ENCODE measurements at regions not wholly inside any gene's neighbourhood (a gene's known extent, or its start where the extent isn't known, plus 50 kb on each side); places are given as distances from the start of the nearest gene placed in this dataset.

- Histone ChIP-seq H3K4me1 (ENCODE audit: control insufficient read depth, insufficient read depth, low read length) (no peaks in the 10 kb centered on the region), H3K9me3 (ENCODE audit: control insufficient read depth, insufficient read depth, low read length) (peaks cover 5% of the 10 kb centered on the region; the same call in 1 of the 2 replicates), H3K9ac (ENCODE audit: low read depth, low read length) (no peak overlapping the region), H3K27ac (ENCODE audit: low read depth, low read length) (no peak overlapping the region), H3K36me3 (ENCODE audit: control insufficient read depth, insufficient read depth, low read length) (no peaks in the 10 kb centered on the region), H3K27me3 (ENCODE audit: control insufficient read depth, insufficient read depth, low read length) (no peaks in the 10 kb centered on the region), H3K4me3 (ENCODE audit: low read depth, low read length) (no peak overlapping the region)
Observed at GRCh38 chrX:88416002-88416401, 331.0 kb upstream of the CPXCR1 start.

GRCh38 chrX:88416965-88417364, 330.1 kb upstream of the CPXCR1 start:
- H3K9ac ChIP-seq (ENCODE audit: low read depth, low read length): no peak overlapping the region
- peaks cover 5% of the 10 kb centered on the region; the same call in 1 of the 2 replicates for H3K9me3 ChIP-seq (ENCODE audit: control insufficient read depth, insufficient read depth, low read length)
- no peak overlapping the region for H3K4me3 ChIP-seq (ENCODE audit: low read depth, low read length)
- no peaks in the 10 kb centered on the region for H3K36me3 ChIP-seq (ENCODE audit: control insufficient read depth, insufficient read depth, low read length)
- no peak overlapping the region for H3K27ac ChIP-seq (ENCODE audit: low read depth, low read length)
- no peaks in the 10 kb centered on the region for H3K27me3 ChIP-seq (ENCODE audit: control insufficient read depth, insufficient read depth, low read length)
- H3K4me1 ChIP-seq (ENCODE audit: control insufficient read depth, insufficient read depth, low read length): no peaks in the 10 kb centered on the region

GRCh38 chrX:88424071-88424470, 323.0 kb upstream of the CPXCR1 start:
- H3K9me3 ChIP-seq (ENCODE audit: control insufficient read depth, insufficient read depth, low read length): peaks cover 5% of the 10 kb centered on the region; the same call in 1 of the 2 replicates
- no peak overlapping the region for H3K4me3 ChIP-seq (ENCODE audit: low read depth, low read length)
- no peaks in the 10 kb centered on the region for H3K4me1 ChIP-seq (ENCODE audit: control insufficient read depth, insufficient read depth, low read length)
- no peak overlapping the region for H3K9ac ChIP-seq (ENCODE audit: low read depth, low read length)
- no peaks in the 10 kb centered on the region for H3K27me3 ChIP-seq (ENCODE audit: control insufficient read depth, insufficient read depth, low read length)
- no peak overlapping the region for H3K27ac ChIP-seq (ENCODE audit: low read depth, low read length)
- H3K36me3 ChIP-seq (ENCODE audit: control insufficient read depth, insufficient read depth, low read length): no peaks in the 10 kb centered on the region

GRCh38 chrX:88424541-88424940, 322.5 kb upstream of the CPXCR1 start:
- Histone ChIP-seq H3K9me3 (ENCODE audit: control insufficient read depth, insufficient read depth, low read length) (peaks cover 5% of the 10 kb centered on the region; the same call in 1 of the 2 replicates), H3K4me1 (ENCODE audit: control insufficient read depth, insufficient read depth, low read length) (no peaks in the 10 kb centered on the region), H3K9ac (ENCODE audit: low read depth, low read length) (no peak overlapping the region), H3K27ac (ENCODE audit: low read depth, low read length) (no peak overlapping the region), H3K36me3 (ENCODE audit: control insufficient read depth, insufficient read depth, low read length) (no peaks in the 10 kb centered on the region), H3K27me3 (ENCODE audit: control insufficient read depth, insufficient read depth, low read length) (no peaks in the 10 kb centered on the region), H3K4me3 (ENCODE audit: low read depth, low read length) (no peak overlapping the region)

- H3K36me3 ChIP-seq (ENCODE audit: control insufficient read depth, insufficient read depth, low read length): no peaks in the 10 kb centered on the region
- no peak overlapping the region for H3K9ac ChIP-seq (ENCODE audit: low read depth, low read length)
- H3K4me3 ChIP-seq (ENCODE audit: low read depth, low read length): no peak overlapping the region
- H3K9me3 ChIP-seq (ENCODE audit: control insufficient read depth, insufficient read depth, low read length): no peaks in the 10 kb centered on the region
- no peak overlapping the region for H3K27ac ChIP-seq (ENCODE audit: low read depth, low read length)
- no peaks in the 10 kb centered on the region for H3K27me3 ChIP-seq (ENCODE audit: control insufficient read depth, insufficient read depth, low read length)
- H3K4me1 ChIP-seq (ENCODE audit: control insufficient read depth, insufficient read depth, low read length): no peaks in the 10 kb centered on the region
Observed at GRCh38 chrX:88425739-88426138, 321.3 kb upstream of the CPXCR1 start.

- no peaks in the 10 kb centered on the region for H3K27me3 ChIP-seq (ENCODE audit: control insufficient read depth, insufficient read depth, low read length)
- no peak overlapping the region for H3K4me3 ChIP-seq (ENCODE audit: low read depth, low read length)
- H3K9ac ChIP-seq (ENCODE audit: low read depth, low read length): no peak overlapping the region
- H3K36me3 ChIP-seq (ENCODE audit: control insufficient read depth, insufficient read depth, low read length): no peaks in the 10 kb centered on the region
- H3K27ac ChIP-seq (ENCODE audit: low read depth, low read length): no peak overlapping the region
- H3K9me3 ChIP-seq (ENCODE audit: control insufficient read depth, insufficient read depth, low read length): no peaks in the 10 kb centered on the region
- H3K4me1 ChIP-seq (ENCODE audit: control insufficient read depth, insufficient read depth, low read length): no peaks in the 10 kb centered on the region
Observed at GRCh38 chrX:88437563-88437962, 309.5 kb upstream of the CPXCR1 start.

- Histone ChIP-seq H3K27ac (ENCODE audit: low read depth, low read length) (no peak overlapping the region), H3K4me3 (ENCODE audit: low read depth, low read length) (no peak overlapping the region), H3K9me3 (ENCODE audit: control insufficient read depth, insufficient read depth, low read length) (no peaks in the 10 kb centered on the region), H3K9ac (ENCODE audit: low read depth, low read length) (no peak overlapping the region), H3K36me3 (ENCODE audit: control insufficient read depth, insufficient read depth, low read length) (no peaks in the 10 kb centered on the region), H3K27me3 (ENCODE audit: control insufficient read depth, insufficient read depth, low read length) (no peaks in the 10 kb centered on the region), H3K4me1 (ENCODE audit: control insufficient read depth, insufficient read depth, low read length) (no peaks in the 10 kb centered on the region)
Observed at GRCh38 chrX:88438209-88438608, 308.8 kb upstream of the CPXCR1 start.

GRCh38 chrX:88439935-88440334, 307.1 kb upstream of the CPXCR1 start:
- Histone ChIP-seq H3K9ac (ENCODE audit: low read depth, low read length) (no peak overlapping the region), H3K27ac (ENCODE audit: low read depth, low read length) (no peak overlapping the region), H3K4me3 (ENCODE audit: low read depth, low read length) (no peak overlapping the region), H3K27me3 (ENCODE audit: control insufficient read depth, insufficient read depth, low read length) (no peaks in the 10 kb centered on the region), H3K36me3 (ENCODE audit: control insufficient read depth, insufficient read depth, low read length) (no peaks in the 10 kb centered on the region), H3K9me3 (ENCODE audit: control insufficient read depth, insufficient read depth, low read length) (no peaks in the 10 kb centered on the region), H3K4me1 (ENCODE audit: control insufficient read depth, insufficient read depth, low read length) (no peaks in the 10 kb centered on the region)
